Activated CD4-positive, alpha-beta memory T cell treated with anti-CD3 and anti-CD28 coated beads for 36 hours (primary cell): ENCODE measurements at regions not wholly inside any gene's neighbourhood (a gene's known extent, or its start where the extent isn't known, plus 50 kb on each side); places are given as distances from the start of the nearest gene placed in this dataset.
A peak's percentile ranks its signal among the peaks of the same experiment; 100 is the strongest.

ENCODE experiments used
- CTCF ChIA-PET: fragments of 350-600 bp; sonication (Branson Sonifier 250); formaldehyde crosslinking; loops from one replicate; lab custom pipeline; 2021; ENCODE audit warnings: antibody characterized with exemption, inconsistent platforms; lab: Charles Lee
- POLR2A ChIA-PET: fragments of 350-600 bp; sonication (Branson Sonifier 250); formaldehyde crosslinking; loops from one replicate; lab custom pipeline; 2021; ENCODE audit warnings: antibody characterized with exemption; lab: Charles Lee
- DNase-seq: peaks from one replicate; pipeline ENCODE4 v3.0.0-alpha.2; 2020
- H3K27ac Mint-ChIP-seq: one replicate; pipeline ENCODE4 v1.8.0; 2021; ENCODE audit warnings: mixed read lengths
- H3K27me3 Mint-ChIP-seq: one replicate; pipeline ENCODE4 v1.8.0; 2021; ENCODE audit warnings: mixed read lengths
- H3K36me3 Mint-ChIP-seq: one replicate; pipeline ENCODE4 v1.8.0; 2021; ENCODE audit warnings: mixed read lengths
- H3K4me1 Mint-ChIP-seq: one replicate; pipeline ENCODE4 v1.8.0; 2021; ENCODE audit warnings: low read depth, mixed read lengths
- H3K4me3 Mint-ChIP-seq: one replicate; pipeline ENCODE4 v1.8.0; 2021; ENCODE audit warnings: mild to moderate bottlenecking, mixed read lengths
- H3K9me3 Mint-ChIP-seq: one replicate; pipeline ENCODE4 v1.8.0; 2021; ENCODE audit warnings: mixed read lengths
- intact Hi-C: fragments of 100-400 bp; cut with micrococcal nuclease; formaldehyde crosslinking; loops from one replicate; pipeline ENCODE4 v1.15.1; 2023

- peaks cover 2% of the 10 kb centered on the region for H3K36me3 Mint-ChIP-seq
- peak; percentile 15 for DNase-seq
- intact Hi-C loops: no loop called here
- peaks cover 6% of the 10 kb centered on the region for H3K9me3 Mint-ChIP-seq
- peaks cover 14% of the 10 kb centered on the region for H3K4me1 Mint-ChIP-seq
- no peaks in the 10 kb centered on the region for H3K27me3 Mint-ChIP-seq
- CTCF ChIA-PET: no interaction called here
- H3K27ac Mint-ChIP-seq: no peak overlapping the region
- H3K4me3 Mint-ChIP-seq: no peak overlapping the region
- POLR2A ChIA-PET: interaction anchor here (0.6 kb wide), 1 partner anchor 552 kb away, joined by 4 read pairs; no protein-coding TSS in a partner anchor
These were observed 119.4 kb downstream of the MRPS6 start for GRCh38 chr21:34192646-34193285.

GRCh38 chr21:34195335-34195734, 122.0 kb downstream of the MRPS6 start:
- DNase-seq: no peak
- intact Hi-C loops: no loop called here
- Mint-ChIP-seq H3K27me3 (no peaks in the 10 kb centered on the region), H3K9me3 (peaks cover 6% of the 10 kb centered on the region), H3K36me3 (peaks cover 2% of the 10 kb centered on the region), H3K27ac (no peak overlapping the region), H3K4me3 (no peak overlapping the region), H3K4me1 (peaks cover 33% of the 10 kb centered on the region)
- POLR2A ChIA-PET: no interaction called here
- CTCF ChIA-PET: no interaction called here

- Mint-ChIP-seq H3K27me3 (no peaks in the 10 kb centered on the region), H3K27ac (no peak overlapping the region), H3K36me3 (peaks cover 2% of the 10 kb centered on the region), H3K4me3 (no peak overlapping the region), H3K9me3 (peaks cover 6% of the 10 kb centered on the region), H3K4me1 (peaks cover 33% of the 10 kb centered on the region)
- DNase-seq: no peak
- intact Hi-C loops: no loop called here
- CTCF ChIA-PET: interaction anchor here (1.8 to 3.3 kb wide), 2 partner anchors 151 to 273 kb away, joined by 4 to 22 read pairs; no protein-coding TSS in a partner anchor
- POLR2A ChIA-PET: no interaction called here
These were observed 123.6 kb downstream of the MRPS6 start for GRCh38 chr21:34196996-34197395.

- H3K27ac Mint-ChIP-seq: no peak overlapping the region
- peaks cover 2% of the 10 kb centered on the region for H3K36me3 Mint-ChIP-seq
- DNase-seq: no peak
- peaks cover 2% of the 10 kb centered on the region for H3K27me3 Mint-ChIP-seq
- no peak overlapping the region for H3K4me3 Mint-ChIP-seq
- peaks cover 6% of the 10 kb centered on the region for H3K9me3 Mint-ChIP-seq
- CTCF ChIA-PET: interaction anchor here (0.9 to 3.3 kb wide), 3 partner anchors 150 to 274 kb away, joined by 4 to 22 read pairs (median 4); no protein-coding TSS in a partner anchor
- POLR2A ChIA-PET: no interaction called here
- intact Hi-C loops: no loop called here
- peaks cover 32% of the 10 kb centered on the region for H3K4me1 Mint-ChIP-seq
These were observed 124.2 kb downstream of the MRPS6 start for GRCh38 chr21:34197561-34197960.

- Mint-ChIP-seq H3K4me1 (peaks cover 28% of the 10 kb centered on the region), H3K27me3 (peaks cover 3% of the 10 kb centered on the region)
- DNase-seq: peak; percentile 62
These were observed 125.1 kb downstream of the MRPS6 start for GRCh38 chr21:34198231-34199120.

GRCh38 chr21:34199121-34199910, 125.9 kb downstream of the MRPS6 start:
- Mint-ChIP-seq H3K36me3 (no peaks in the 10 kb centered on the region), H3K27ac (peak overlapping the region; percentile 26), H3K4me1 (peaks cover 28% of the 10 kb centered on the region), H3K27me3 (peaks cover 3% of the 10 kb centered on the region), H3K4me3 (no peak overlapping the region), H3K9me3 (no peaks in the 10 kb centered on the region)
- ChIA-PET POLR2A (interaction anchor here (0.8 kb wide), 1 partner anchor 135 kb away, joined by 4 read pairs; no protein-coding TSS in a partner anchor), CTCF (interaction anchor here (1.4 to 3.3 kb wide), 2 partner anchors 70 to 276 kb away, joined by 8 to 22 read pairs; no protein-coding TSS in a partner anchor)
- intact Hi-C loops: loop anchor here (2.0 kb wide), 2 partner anchors 71 to 123 kb away; no protein-coding TSS in a partner anchor
- DNase-seq: no peak

More at GRCh38 chr21:34198231-34199120, 125.1 kb downstream of the MRPS6 start:
- ChIA-PET CTCF (interaction anchor here (0.9 to 3.3 kb wide), 4 partner anchors 69 to 275 kb away, joined by 3 to 22 read pairs (median 6); no protein-coding TSS in a partner anchor), POLR2A (interaction anchor here (0.8 kb wide), 2 partner anchors 69 to 136 kb away, joined by 3 to 4 read pairs; no protein-coding TSS in a partner anchor)
- peaks cover 2% of the 10 kb centered on the region for H3K36me3 Mint-ChIP-seq
- H3K27ac Mint-ChIP-seq: peak overlapping the region; percentile 26
- H3K9me3 Mint-ChIP-seq: peaks cover 4% of the 10 kb centered on the region
- H3K4me3 Mint-ChIP-seq: no peak overlapping the region
- intact Hi-C loops: loop anchor here (2.0 kb wide), 2 partner anchors 70 to 122 kb away; no protein-coding TSS in a partner anchor

- H3K27me3 Mint-ChIP-seq: peaks cover 3% of the 10 kb centered on the region
- H3K27ac Mint-ChIP-seq: no peak overlapping the region
- peaks cover 28% of the 10 kb centered on the region for H3K4me1 Mint-ChIP-seq
- ChIA-PET POLR2A (no interaction called here), CTCF (interaction anchor here (1.1 to 3.3 kb wide), 2 partner anchors 60 to 277 kb away, joined by 3 to 22 read pairs; no protein-coding TSS in a partner anchor)
- H3K9me3 Mint-ChIP-seq: no peaks in the 10 kb centered on the region
- no peaks in the 10 kb centered on the region for H3K36me3 Mint-ChIP-seq
- DNase-seq: no peak
- intact Hi-C loops: loop anchor here (5.0 kb wide), 1 partner anchor 283 kb away; the partner anchor contains the start of gene ATP5PO
- H3K4me3 Mint-ChIP-seq: no peak overlapping the region
These were observed 127.0 kb downstream of the MRPS6 start for GRCh38 chr21:34200288-34200905.

- intact Hi-C loops: loop anchor here (5.0 kb wide), 1 partner anchor 284 kb away; the partner anchor contains the start of gene ATP5PO
- H3K27ac Mint-ChIP-seq: no peak overlapping the region
- POLR2A ChIA-PET: no interaction called here
- no peak for DNase-seq
- CTCF ChIA-PET: interaction anchor here (1.0 to 3.9 kb wide), 6 partner anchors 12 to 277 kb away, joined by 3 to 41 read pairs (median 4); no protein-coding TSS in a partner anchor
- peak overlapping the region; percentile 46 for H3K4me3 Mint-ChIP-seq
- H3K27me3 Mint-ChIP-seq: peaks cover 3% of the 10 kb centered on the region
- no peaks in the 10 kb centered on the region for H3K36me3 Mint-ChIP-seq
- peaks cover 28% of the 10 kb centered on the region for H3K4me1 Mint-ChIP-seq
- H3K9me3 Mint-ChIP-seq: no peaks in the 10 kb centered on the region
These were observed 127.6 kb downstream of the MRPS6 start for GRCh38 chr21:34201001-34201400.

- H3K9me3 Mint-ChIP-seq: no peaks in the 10 kb centered on the region
- POLR2A ChIA-PET: interaction anchor here (0.6 kb wide), 1 partner anchor 72 kb away, joined by 3 read pairs; no protein-coding TSS in a partner anchor
- intact Hi-C loops: loop anchor here (5.0 kb wide), 1 partner anchor 284 kb away; the partner anchor contains the start of gene ATP5PO
- DNase-seq: no peak
- peak overlapping the region; percentile 46 for H3K4me3 Mint-ChIP-seq
- peaks cover 3% of the 10 kb centered on the region for H3K27me3 Mint-ChIP-seq
- CTCF ChIA-PET: interaction anchor here (0.9 to 3.9 kb wide), 11 partner anchors 10 to 277 kb away, joined by 3 to 41 read pairs (median 4); no protein-coding TSS in a partner anchor
- peaks cover 28% of the 10 kb centered on the region for H3K4me1 Mint-ChIP-seq
- no peaks in the 10 kb centered on the region for H3K36me3 Mint-ChIP-seq
- no peak overlapping the region for H3K27ac Mint-ChIP-seq
These were observed 128.1 kb downstream of the MRPS6 start for GRCh38 chr21:34201481-34201858.

- Mint-ChIP-seq H3K4me3 (no peak overlapping the region), H3K4me1 (peaks cover 25% of the 10 kb centered on the region), H3K27ac (no peak overlapping the region), H3K27me3 (peaks cover 3% of the 10 kb centered on the region), H3K9me3 (no peaks in the 10 kb centered on the region), H3K36me3 (no peaks in the 10 kb centered on the region)
- ChIA-PET POLR2A (interaction anchor here (0.6 kb wide), 1 partner anchor 255 kb away, joined by 3 read pairs; no protein-coding TSS in a partner anchor), CTCF (interaction anchor here (0.6 to 3.9 kb wide), 13 partner anchors 10 to 564 kb away, joined by 3 to 41 read pairs (median 4); no protein-coding TSS in a partner anchor)
- intact Hi-C loops: loop anchor here (5.0 kb wide), 1 partner anchor 285 kb away; the partner anchor contains the start of gene ATP5PO
- no peak for DNase-seq
These were observed 129.4 kb downstream of the MRPS6 start for GRCh38 chr21:34202553-34203372.
